D341Med (cell line): ENCODE measurements at regions not wholly inside any gene's neighbourhood (a gene's known extent, or its start where the extent isn't known, plus 50 kb on each side); places are given as distances from the start of the nearest gene placed in this dataset.
A peak's percentile ranks its signal among the peaks of the same experiment; 100 is the strongest.

Experiments used
- DNase-seq: peaks from one replicate; pipeline ENCODE4 v3.0.0; 2012; ENCODE audit warnings: low spot score

DNA sequence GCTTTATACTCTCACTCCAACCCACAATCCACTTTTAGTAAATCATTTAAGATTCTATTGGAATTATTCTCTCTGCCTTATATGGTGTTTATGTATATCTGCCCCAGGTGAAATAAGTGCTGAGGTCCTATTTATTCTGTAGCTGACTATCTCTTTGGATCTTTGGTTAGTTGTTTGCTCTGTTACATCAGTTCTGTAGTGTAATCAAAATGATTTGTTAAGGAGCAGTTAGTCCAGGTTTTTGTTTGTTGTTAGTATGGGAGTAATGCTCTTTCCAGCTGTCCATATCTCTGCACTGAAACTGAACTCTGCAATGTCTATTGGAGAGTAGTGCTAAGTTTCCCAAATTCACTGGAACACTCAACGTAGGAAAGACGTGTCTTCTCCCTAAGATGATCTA is 615.8 kb downstream of the SNAPC1 start:
- DNase-seq, result no peak

DNA sequence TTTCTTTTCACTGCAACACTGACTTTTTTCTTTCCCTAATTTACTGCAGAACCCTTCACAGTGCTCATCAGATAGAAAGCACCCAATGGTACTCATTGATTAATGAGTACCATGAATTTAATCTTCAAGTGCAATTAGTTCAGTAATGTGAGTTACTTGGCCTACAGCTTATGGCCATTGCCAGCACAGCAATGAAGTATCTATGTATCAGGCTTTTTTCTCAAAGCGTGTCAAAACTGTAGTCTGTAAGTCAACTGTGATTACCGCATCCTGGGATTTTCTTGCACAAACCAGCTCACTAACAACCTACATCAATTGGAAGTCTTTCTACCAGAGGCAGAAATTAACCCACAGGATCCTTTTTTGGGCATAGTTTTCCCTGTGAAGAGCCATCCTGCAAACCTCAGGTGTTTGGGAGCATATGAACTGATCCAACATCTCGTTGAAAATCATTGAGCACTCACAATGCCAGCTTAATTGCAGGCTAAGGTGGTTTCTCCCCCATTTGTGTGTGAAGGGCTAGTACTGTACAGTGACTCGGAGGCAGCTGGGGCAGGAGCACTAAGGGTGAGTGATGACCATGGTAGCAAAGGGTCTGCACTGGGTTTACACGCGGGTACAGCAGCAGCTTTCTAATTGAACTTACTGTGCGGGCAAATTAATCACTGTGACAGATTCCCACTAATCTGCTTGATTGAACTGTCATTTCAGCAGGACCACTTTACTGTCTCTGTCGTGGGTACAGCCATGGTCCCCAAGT is 619.3 kb downstream of the SNAPC1 start:
- DNase-seq, result no peak

DNA sequence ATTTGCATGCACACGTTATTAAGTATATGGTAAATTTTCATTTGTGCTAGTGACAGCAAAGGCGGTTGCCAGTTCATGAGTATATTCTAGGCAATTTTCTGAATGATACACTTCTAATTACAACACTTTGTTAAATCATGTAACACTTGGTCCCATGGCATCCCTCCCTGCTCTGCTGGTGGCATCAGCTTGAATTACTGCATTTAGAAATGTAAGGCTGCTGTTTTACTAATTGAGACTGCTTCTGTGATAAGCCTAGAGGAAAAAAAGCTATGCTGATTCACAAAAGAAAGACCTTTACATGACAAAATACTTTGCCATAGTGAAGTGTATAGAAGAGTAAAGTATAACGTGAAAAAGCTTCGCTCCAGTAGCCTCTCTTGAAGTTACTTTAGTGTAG is 636.1 kb downstream of the KCNH5 start:
- no peak for DNase-seq

DNA sequence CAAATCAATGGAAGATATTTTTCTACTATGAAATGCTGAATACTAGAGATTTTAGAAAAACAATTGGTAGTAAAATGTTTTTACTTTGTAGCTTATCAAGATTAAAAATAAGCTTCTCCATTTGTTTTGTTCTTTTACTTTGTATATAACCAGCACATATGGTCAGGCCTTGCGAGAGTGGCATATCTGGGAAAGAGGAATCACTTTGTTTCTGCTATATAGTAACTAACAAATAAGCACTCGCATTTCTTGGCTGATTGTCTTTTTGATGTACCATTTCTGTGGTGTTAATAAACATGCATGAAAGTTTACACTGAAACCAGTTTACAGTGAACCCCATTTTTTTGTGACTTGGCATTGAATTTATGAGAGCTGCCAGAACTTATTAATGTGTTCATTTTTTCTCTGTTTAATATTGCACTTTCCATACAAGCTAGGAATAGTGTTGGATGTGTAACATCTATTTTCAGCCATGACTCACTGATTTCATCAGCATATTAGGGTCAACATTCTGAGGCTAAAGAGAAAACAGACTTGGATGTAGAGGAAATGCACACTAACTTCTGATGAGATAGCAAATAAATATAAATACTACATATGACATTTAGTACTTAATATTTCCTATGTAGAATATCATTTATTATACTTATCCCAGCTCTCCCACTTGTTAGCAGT is 635.5 kb downstream of the KCNH5 start:
- DNase-seq, result no peak

DNA sequence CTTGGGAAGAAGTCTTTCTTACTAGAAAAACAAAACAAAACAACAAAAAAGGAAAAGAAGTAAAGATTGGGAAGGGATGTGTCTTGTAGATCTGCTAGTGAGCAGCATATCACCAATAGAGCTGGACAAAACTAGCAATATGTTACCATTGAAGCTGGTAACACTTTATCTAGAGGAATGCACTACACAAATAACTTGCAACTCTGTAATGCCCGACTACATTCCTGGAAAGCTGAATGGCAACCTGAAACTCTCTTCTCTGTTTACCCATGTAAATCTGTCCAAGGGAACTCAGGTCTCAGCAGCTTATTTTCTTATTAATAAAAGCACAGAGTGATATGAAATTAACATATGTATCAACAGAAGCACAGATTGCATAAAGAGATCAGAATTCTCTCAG is 624.4 kb downstream of the KCNH5 start:
- DNase-seq, result no peak

DNA sequence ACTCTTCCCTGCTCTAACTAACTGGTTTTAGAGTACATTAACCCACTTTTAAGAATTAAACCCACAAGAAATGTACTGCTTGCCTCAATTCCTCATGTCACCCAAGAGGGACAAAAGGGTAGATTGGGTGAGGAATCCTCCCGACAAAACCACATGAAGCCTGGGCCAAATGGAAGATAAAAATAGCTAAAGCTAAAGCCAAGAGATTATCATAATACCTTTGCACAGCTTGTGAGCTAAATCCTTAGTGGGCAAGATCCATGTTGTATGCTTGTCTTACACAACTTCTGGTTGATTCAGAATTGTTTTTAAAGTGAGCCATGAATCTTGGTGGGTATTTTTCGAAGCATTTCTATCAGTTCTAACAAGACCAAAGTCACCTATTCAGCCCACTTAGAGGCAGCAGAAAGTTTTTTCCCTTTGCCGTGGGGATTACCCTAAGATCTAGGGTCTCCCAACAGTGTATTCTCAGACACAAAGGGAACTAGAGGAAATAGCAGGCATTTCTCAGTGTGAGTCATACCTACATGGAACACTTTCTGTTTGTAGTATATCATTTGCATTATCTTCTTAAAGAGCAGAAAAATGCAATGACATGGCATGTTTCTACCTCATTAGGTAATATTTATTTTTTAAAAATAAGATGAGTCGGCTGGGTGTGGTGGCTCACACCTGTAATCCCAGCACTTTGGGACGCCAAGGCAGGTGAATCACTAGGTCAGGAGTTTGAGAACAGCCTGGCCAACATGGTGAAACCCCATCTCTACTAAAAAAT is 616.6 kb downstream of the KCNH5 start:
- peak; percentile 62 for DNase-seq

DNA sequence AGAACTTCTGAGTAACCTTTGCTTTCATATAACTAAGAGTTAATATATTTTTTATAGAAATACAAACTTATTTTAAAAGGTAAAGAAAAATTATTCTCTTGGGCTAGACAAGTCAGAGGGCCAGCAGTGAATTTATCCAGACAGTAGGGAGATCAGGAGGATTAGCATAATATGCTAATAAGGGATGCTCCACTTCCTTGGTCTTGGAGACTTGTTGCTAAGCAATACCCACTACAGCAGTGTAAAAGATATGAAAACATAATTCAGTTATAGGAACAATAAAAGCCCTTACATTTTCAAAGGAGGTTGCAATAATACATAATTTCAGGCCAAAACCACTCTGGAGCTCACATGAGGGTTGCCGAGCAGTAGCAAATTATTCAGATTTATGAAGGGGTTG is 615.6 kb downstream of the KCNH5 start:
- no peak for DNase-seq

DNA sequence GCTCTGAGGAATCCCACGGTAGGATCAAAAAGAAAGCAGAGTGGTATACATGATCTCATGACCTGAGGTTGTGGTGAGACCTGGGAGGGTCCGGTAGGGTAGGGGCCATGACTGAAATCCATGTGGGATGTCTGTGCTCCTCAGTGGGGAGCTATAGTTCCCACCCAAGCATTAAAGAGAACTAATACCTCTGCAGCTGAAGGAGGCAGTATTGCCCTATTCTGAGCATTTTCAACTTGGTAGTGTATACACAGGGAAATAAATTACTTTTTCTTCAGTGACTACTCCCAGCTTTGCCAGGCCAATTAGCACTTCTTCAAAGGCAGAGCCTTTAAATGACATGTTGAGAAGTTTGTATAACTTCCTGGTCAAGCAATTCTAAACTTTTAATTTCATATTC is 613.8 kb downstream of the KCNH5 start:
- DNase-seq, result no peak

DNA sequence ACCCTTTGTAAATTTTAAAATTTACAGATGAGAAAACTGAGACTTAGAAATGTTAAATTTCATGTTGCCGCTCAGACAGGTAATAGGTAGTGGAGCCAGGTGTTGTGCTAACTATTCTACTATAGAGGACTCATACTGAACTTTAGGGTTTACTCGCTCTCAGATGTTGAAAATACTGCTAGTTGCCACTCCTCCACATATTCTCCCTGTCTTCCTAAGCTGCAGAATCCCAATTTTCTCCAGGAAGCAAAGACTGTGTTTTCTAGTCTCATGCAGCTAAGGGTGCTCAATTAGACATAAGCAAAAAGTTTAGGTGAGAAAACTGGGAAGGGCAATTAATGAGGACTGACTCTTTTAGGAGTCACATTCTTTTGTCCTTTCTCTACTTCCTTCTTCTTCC is 612.3 kb downstream of the KCNH5 start:
- no peak for DNase-seq

DNA sequence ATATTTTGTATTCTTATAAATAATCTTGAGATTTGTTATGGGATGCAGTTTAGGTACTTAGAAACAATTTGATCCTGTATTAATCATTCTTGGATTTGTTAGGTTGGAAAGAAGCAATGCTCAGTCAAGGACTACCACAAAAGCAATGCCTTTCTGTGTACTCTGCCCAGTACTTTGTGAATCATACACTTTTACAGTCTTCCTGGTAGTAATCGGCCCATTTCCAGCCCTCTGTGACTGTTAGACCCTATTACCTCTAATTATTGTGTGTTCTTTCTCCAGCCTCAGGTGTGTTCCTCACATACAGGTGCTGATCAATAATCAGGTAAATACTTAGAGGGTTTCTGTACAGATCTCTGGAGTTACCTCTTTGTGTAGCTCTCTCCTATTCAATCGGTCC is 609.0 kb downstream of the KCNH5 start:
- DNase-seq, result no peak

DNA sequence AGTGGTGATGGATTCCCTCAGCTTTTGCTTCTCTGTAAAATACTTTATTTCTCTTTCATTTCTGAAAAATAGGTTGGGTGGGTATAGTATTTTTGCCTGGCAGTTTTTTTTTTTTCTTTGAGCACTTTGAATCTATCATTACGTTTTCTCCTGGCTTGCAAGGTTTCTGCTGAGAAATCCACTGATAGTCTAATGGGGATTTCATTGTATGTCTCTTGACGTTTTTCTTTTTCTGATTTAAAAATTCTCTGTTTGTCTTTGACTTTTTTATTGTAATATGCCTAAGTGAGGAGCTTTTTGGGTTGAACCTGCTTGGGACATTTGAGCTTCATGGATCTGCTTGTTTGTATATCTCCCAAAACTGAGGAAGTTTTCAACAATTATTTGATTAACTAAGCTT is 606.0 kb downstream of the KCNH5 start:
- DNase-seq, result no peak

DNA sequence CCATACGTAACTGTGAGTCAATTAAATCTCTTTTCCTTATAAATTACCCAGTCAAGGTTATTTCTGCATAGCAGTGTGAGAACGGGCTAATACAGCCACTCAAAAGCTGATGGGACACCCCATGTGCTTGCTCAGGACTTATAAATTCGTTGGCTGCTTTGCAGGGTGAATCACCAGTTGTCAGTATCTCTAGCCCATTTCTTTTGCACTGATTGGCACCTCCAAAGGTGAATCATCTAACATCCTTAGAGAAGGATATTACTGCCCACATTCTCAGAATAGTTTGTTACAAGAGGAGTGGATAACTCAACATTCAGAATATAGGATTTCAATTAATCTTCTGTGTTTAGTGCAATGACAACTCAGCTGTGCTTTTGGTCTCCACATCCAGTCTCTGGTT is 601.5 kb downstream of the KCNH5 start:
- DNase-seq, result no peak

DNA sequence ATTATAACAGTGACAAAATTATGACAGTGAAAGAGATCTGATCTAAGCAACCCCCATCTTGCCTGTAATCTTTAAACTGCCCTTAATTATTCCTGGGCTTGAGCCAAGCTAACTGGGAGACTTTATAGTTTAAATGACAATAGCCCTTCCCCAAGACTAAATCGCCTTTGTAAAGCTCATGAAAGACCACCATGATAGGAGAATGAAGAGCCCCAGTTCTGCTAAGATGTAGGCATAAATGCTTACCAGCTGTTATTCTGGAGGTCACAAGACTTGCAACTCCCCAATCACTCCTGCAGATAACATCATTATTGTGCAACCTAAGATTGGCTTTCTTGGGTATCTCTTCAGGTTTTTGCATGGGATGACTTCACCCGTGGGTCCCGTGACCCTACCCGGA is 599.7 kb downstream of the KCNH5 start:
- no peak for DNase-seq

DNA sequence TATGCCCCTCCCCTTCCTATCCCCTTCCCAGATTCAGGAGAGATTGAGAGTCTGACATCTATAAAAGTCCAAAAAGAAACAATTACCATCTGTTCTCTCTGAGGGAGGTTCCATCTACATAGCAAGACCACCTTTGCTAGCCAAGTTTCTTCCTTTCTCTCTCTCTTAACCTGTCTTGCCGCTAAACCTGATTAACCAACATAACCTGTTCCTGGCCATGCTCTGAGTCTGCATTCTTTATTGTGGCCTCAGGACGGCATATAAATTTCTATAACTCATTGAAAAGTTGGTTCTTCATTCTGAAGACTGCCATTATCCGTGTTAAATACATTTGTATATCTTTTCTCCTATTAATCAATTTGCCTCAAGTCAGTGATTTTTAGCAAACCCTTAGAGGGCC is 594.0 kb downstream of the KCNH5 start:
- no peak for DNase-seq

DNA sequence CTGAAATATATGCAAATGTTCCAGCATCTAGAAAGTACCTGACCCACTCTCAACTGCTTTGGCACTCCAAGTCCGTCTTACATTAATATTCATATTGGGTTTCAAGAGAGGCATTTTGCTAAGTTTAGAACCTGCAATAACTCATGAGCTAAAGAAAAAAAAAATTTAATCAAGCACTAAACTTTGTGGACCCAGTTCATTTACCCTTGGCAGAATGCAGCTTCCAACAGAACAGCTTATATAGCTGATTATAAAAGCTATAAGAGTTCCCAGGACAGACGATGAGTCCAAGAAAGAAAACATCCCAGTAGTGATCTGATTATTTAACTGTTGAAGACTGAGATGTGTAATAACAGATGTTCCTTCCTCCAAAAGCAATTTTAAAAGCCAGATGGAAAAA is 592.0 kb downstream of the KCNH5 start:
- DNase-seq, result no peak

DNA sequence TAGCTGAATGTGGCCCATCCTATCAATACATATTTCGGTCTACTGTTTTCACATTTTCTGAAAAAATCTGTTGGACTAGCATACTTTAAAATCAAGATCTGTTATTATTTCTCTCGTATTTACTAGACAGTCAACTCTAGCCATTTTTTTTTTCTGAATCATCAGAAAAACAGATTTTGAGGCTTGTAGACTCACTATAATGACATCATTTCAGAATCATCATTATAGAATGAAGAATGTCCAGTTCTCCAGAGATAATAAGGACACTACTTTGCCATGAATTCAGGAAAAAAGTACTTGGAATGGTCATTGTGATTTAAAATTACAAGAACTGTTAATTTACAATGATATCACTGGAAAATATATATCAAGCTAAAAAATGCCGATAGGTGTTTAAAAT is 589.8 kb downstream of the KCNH5 start:
- no peak for DNase-seq

DNA sequence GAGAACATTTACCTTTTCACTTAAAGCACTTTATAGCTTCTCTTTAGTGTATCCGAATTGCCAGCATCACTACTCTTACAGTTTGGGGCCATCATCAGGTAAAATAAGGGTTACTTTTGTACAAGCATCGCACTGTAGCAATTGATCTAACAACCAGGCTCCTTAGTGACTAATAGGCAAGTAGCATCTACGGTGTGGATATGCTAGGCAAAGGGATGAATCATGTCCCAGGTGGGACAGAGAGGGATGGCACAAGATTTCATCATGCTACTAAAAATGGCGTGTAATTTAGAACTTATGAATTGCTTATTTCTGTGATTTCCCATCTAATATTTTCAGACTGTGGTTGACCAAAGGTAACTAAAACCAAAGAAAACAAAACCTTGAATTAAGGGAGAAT is 582.3 kb downstream of the KCNH5 start:
- DNase-seq, result no peak

DNA sequence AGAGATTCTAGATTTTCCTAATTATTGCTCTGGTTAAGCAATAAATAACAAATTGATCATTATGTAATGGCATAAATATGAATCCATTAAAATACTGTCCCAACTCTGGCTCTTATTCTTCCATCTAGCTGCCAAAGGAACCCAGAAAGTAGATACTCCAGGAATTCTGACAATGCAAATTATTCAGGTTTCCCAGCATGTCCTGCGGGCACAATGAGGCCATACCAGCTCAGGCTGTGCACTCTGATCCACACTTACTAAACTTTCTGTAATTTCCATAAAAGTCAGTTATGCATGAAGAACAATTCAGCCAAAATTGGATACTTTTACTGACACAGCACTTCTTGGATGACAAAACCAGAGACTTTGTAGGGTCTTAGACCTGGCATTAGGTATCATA is 576.3 kb downstream of the KCNH5 start:
- DNase-seq, result no peak

DNA sequence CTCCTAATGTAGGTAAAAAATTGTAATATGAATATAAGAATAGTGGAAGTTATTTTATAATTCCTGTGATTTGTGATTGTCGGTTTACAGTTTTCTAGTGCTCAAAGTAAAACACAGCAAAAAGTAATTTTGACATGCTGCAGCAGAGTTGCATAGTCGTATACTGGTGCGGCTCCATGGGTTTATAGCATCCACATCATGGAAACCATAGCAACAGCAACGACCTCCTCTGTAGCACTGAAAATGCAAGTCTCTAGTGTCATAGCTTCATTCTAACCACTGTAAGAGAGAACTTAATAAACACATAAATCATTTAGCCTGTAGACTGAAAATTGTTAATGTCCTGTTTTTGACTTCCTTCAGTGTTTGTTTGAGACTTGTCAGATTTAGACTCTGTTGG is 574.3 kb downstream of the KCNH5 start:
- no peak for DNase-seq

DNA sequence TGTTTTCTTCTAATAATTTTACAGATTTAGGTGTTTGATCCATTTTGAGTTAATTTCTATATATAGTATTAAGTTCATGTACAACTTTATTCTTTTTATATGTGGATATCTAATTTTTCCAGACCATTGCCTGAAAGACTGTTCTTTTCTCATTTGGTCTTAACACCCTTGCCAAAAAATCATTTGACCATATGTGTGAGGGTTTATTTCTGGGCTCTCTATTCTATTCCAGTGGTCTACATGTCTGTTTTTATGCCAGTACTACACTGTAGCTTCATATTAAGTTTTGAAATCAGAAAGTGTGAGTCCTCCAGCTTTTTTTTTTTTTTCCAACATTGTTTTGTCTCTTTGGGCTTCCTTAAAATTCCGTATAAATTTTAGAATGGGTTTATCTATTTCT is 554.1 kb downstream of the KCNH5 start:
- no peak for DNase-seq

DNA sequence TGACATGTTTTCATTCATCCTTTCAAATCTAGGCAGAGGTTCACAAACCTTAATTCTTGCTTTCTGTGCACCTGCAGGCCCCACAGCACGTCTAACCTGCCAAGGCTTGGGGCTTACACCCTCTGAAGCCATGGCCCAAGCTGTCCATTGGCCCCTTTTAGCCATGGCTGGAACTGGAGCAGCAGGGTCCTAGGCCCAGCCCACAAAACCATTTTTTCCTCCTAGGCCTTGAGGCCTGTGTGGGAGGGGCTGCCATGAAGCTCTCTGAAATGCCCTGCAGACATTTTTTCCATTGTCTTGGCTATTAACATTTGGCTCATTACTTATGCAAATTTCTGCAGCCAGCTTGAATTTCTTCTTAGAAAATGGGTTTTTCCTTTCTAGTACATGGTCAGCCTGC is 547.5 kb downstream of the KCNH5 start:
- DNase-seq, result no peak

DNA sequence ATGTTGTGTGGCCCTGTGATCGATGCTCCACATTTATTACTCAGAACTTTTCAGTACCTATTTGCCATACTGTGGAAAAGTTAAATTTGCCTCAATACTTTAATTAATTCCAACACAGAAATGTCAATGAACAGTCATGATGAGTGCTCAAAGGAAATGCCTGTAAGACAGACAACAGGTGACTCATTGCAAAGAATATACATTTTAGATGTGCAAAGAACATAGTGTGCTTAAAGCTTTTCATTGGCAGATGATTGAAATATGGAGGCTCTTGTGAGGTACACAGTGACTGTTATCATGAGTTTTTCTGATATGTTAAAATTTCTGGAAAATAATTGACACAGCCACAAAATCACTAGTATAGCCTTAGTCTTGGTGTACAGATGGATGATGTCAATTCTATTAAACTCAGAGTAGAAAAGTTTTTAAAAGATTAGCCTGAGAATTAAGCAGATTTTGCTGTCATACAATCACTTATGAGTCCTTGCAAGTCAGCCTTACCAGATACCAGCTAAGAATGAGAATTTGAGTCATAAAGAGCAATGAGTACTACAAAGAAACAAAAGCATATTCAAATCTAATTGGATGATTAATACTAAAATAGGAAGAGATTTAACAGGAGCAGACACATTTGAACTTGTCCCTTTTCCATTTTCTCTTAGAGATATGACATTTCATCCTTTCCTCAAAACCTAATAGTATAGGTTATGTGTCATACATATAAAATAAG is 544.1 kb downstream of the KCNH5 start:
- no peak for DNase-seq

DNA sequence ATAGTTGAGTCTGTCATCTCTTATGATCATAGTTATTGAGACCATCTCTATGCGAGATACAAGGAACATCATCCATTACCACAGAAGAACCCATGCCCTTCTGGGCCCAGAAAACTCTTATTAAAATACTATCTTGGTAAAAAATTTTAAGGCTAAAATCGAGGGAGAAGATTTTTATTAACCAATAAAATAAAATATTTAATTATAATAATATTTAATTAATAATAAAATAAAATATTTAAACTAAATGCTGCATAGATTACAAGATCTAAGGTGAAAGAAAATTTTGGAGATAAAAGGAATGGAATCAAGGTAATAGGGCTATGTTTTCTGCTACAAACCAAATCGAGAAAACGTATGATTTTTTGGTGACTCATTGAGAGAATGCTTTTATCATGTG is 540.2 kb downstream of the KCNH5 start:
- no peak for DNase-seq
